ENCODE measurements at regions not wholly inside any gene's neighbourhood (a gene's known extent, or its start where the extent isn't known, plus 50 kb on each side); places are given as distances from the start of the nearest gene placed in this dataset.

- Histone ChIP-seq H3K9me3 (ENCODE audit: low read length) (no peaks in the 10 kb centered on the region), H3K4me3 (replicated peaks in 1 of 3; ENCODE audit: insufficient read depth in 1 of 3, low read depth in 2 of 3, low read length in 3 of 3) (no peak overlapping the region), H2AFZ (ENCODE audit: low read length) (no peak overlapping the region), H3K9ac (ENCODE audit: insufficient read depth, low read depth, low read length) (no peak overlapping the region), H3K4me2 (ENCODE audit: low read depth, low read length) (no peak overlapping the region), H3K27me3 (ENCODE audit: control insufficient read depth in 1 of 2, insufficient read depth in 2 of 2, low read length in 2 of 2) (no peaks in the 10 kb centered on the region; a peak in 1 of 5 replicates), H3K36me3 (replicated peaks in 1 of 2; ENCODE audit: control insufficient read depth in 1 of 2, insufficient read depth in 2 of 2, low read length in 2 of 2) (no peaks in the 10 kb centered on the region), H4K20me1 (ENCODE audit: insufficient read depth, low read length) (no peaks in the 10 kb centered on the region), H3K4me1 (ENCODE audit: insufficient read depth, low read length) (no peaks in the 10 kb centered on the region), H3K79me2 (ENCODE audit: insufficient read depth, low read length) (no peaks in the 10 kb centered on the region), H3K27ac (ENCODE audit: extremely low read length, insufficient read depth, low read length) (no peak overlapping the region)
- no peak for FAIRE-seq
- 17% methylated on average over 3 of the region's 3 CpGs for WGBS (ENCODE audit: low lambda C conversion rate)
- in situ Hi-C loops (cut with HindIII; ENCODE audit: extremely low pct_ligation_motif_present, low pct_unique_long_range_greater_than_20kb) (no loop called here), intact Hi-C loops (cut with micrococcal nuclease; ENCODE audit: unreplicated experiment) (no loop called here)
- CTCF ChIA-PET (ENCODE audit: low intra/inter-chr PET ratio, low total read pairs): no interaction called here
- BruUV-seq (replicated peaks): no TSS peak
- DNase-seq (ENCODE audit: low spot score): no peak
- no peak for ATAC-seq
- POLR2A ChIA-PET: no interaction called here
- no peak for TF ChIP-seq ZNF574 (CRISPR knock-in tag; IDR thresholded peaks at IDR 0.05)
- no peak for TF ChIP-seq HES4 (CRISPR knock-in tag; IDR thresholded peaks at IDR 0.05; ENCODE audit: borderline replicate concordance)
- no peak for TF ChIP-seq ZNF44 (CRISPR knock-in tag; IDR thresholded peaks at IDR 0.05)
- TF ChIP-seq NBN (conservative IDR thresholded peaks at IDR 0.05): no peak
- TF ChIP-seq ZNF580 (CRISPR knock-in tag; IDR thresholded peaks at IDR 0.05; ENCODE audit: borderline replicate concordance, low read depth): no peak
- no peak for TF ChIP-seq BCLAF1 (IDR thresholded peaks at IDR 0.05)
- TF ChIP-seq ONECUT2 (CRISPR knock-in tag; IDR thresholded peaks at IDR 0.05): no peak
- TF ChIP-seq KDM5B (CRISPR knock-in tag; IDR thresholded peaks at IDR 0.05; ENCODE audit: borderline replicate concordance): no peak
- no peak for TF ChIP-seq ZNF263 (CRISPR knock-in tag; IDR thresholded peaks at IDR 0.05)
- no peak for TF ChIP-seq MED8 (CRISPR knock-in tag; IDR thresholded peaks at IDR 0.05; ENCODE audit: insufficient replicate concordance)
- no peak for TF ChIP-seq CEBPB (IDR thresholded peaks at IDR 0.05; ENCODE audit: borderline replicate concordance, low read depth, low read length)
- no peak for TF ChIP-seq ZNF430 (CRISPR knock-in tag; IDR thresholded peaks at IDR 0.05)
- TF ChIP-seq THYN1 (CRISPR knock-in tag; IDR thresholded peaks at IDR 0.05; ENCODE audit: borderline replicate concordance, low read depth): no peak
- no peak for TF ChIP-seq JUN (CRISPR knock-in tag; IDR thresholded peaks at IDR 0.05)
- TF ChIP-seq FIP1L1 (IDR thresholded peaks at IDR 0.05; ENCODE audit: borderline replicate concordance, insufficient read depth, low read depth, low read length): no peak
- TF ChIP-seq ZFP90 (CRISPR knock-in tag; IDR thresholded peaks at IDR 0.05; ENCODE audit: borderline replicate concordance): no peak
- no peak for TF ChIP-seq NR2F1 (CRISPR knock-in tag; IDR thresholded peaks at IDR 0.05)
- no peak for TF ChIP-seq ZNF230 (CRISPR knock-in tag; IDR thresholded peaks at IDR 0.05)
- no peak for TF ChIP-seq FOXM1 (CRISPR knock-in tag; IDR thresholded peaks at IDR 0.05)
Observed at GRCh38 chrX:2147928-2148327, 352.8 kb downstream of the DHRSX start.

Measured in HepG2 (cell line).